ENCODE measurements at regions not wholly inside any gene's neighbourhood (a gene's known extent, or its start where the extent isn't known, plus 50 kb on each side); places are given as distances from the start of the nearest gene placed in this dataset.

- no peak for DNase-seq (ENCODE audit: low spot score in 2 of 2)
- Histone ChIP-seq H3K27ac (no peak overlapping the region), H3K4me3 (no peak overlapping the region), H3K27me3 (peaks cover 32% of the 10 kb centered on the region), H3K4me1 (no peaks in the 10 kb centered on the region), H3K9me3 (no peaks in the 10 kb centered on the region), H3K36me3 (no peaks in the 10 kb centered on the region)
- 34% methylated on average over 3 of the region's 3 CpGs for WGBS
- no peak for TF ChIP-seq EP300 (IDR thresholded peaks at IDR 0.05)
- no peak for TF ChIP-seq CTCF (IDR thresholded peaks at IDR 0.05)
- no peak for TF ChIP-seq POLR2A (IDR thresholded peaks at IDR 0.05)
- no peak for TF ChIP-seq POLR2AphosphoS5 (IDR thresholded peaks at IDR 0.05)
Observed at GRCh38 chr1:63269571-63269970, 52.8 kb upstream of the FOXD3 start.

Data from suprapubic skin (tissue), 4 donors.